PC-9 (cell line): ENCODE measurements at regions not wholly inside any gene's neighbourhood (a gene's known extent, or its start where the extent isn't known, plus 50 kb on each side); places are given as distances from the start of the nearest gene placed in this dataset.

Experiments
- EZH2 ChIP-seq: fragments of 200-600 bp; sonication (generic); IDR thresholded peaks from 2 replicates; pipeline ENCODE4 v1.8.0; 2017; ENCODE audit warnings: antibody characterized with exemption, low read depth
- TF ChIP-seq, protein P1 (sequence below): fragments of 200-600 bp; sonication (generic); conservative IDR thresholded peaks from 2 replicates; pipeline ENCODE4 v1.6.1; 2017; ENCODE audit warnings: mixed run types, antibody characterized with exemption, mild to moderate bottlenecking, moderate library complexity

DNA sequence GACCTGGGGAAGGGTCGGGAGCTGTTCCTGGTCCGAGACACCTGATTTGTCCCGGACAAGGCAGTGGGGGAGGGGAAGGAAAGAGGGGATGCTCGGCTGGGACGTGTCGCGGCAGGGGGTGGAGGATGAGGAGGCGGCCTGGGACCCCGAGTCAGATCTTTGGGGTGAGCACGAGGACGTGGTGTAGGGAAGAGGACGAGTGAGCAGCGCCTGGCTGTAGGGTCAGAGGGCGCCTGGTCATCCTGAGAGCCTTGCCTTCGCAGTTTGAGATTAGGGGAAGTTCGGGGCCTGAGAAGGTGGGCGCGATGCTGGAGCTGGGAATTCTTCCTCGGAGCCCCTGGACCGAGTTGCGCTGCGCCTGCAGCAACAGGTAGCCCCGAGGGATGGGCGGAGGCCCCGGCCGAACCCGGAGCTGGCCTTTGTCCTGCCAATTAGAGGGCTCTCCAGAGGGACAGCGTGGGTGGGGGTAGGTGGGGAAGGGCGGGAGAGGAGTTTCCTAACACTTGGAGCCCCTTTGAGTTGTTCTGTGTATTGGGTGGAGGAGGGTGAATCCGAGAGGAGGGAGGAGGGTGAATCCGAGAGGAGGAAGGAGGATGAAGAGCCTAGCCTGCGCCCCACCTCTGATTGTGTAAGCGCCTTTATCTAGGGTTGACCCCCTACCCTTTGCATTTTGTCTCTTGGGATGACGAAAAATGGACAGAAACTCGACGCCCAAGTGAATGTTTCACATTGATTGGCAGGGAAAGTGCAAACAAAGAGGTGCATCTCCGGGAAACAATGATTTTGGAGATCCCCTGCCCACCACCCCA is 72.0 kb downstream of the SOX4 start:
- TF ChIP-seq, protein P1, sequence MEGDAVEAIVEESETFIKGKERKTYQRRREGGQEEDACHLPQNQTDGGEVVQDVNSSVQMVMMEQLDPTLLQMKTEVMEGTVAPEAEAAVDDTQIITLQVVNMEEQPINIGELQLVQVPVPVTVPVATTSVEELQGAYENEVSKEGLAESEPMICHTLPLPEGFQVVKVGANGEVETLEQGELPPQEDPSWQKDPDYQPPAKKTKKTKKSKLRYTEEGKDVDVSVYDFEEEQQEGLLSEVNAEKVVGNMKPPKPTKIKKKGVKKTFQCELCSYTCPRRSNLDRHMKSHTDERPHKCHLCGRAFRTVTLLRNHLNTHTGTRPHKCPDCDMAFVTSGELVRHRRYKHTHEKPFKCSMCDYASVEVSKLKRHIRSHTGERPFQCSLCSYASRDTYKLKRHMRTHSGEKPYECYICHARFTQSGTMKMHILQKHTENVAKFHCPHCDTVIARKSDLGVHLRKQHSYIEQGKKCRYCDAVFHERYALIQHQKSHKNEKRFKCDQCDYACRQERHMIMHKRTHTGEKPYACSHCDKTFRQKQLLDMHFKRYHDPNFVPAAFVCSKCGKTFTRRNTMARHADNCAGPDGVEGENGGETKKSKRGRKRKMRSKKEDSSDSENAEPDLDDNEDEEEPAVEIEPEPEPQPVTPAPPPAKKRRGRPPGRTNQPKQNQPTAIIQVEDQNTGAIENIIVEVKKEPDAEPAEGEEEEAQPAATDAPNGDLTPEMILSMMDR = no peak
- no peak for TF ChIP-seq EZH2
